Muscle layer of colon (tissue), 2 donors: ENCODE measurements at regions not wholly inside any gene's neighbourhood (a gene's known extent, or its start where the extent isn't known, plus 50 kb on each side); places are given as distances from the start of the nearest gene placed in this dataset.
"Not testable (repeated sequence)": the region's sequence is repeated elsewhere in the genome, so short reads cannot be mapped to it uniquely, and the experiment has no call there.

Source experiments
- H3K27ac ChIP-seq: one replicate; pipeline ENCODE4 v1.7.0; 2013; ENCODE audit warnings: low read depth, mild to moderate bottlenecking, low read length, moderate library complexity
- H3K27me3 ChIP-seq, 2 donors: one replicate each; pipeline ENCODE4 v1.7.0; 2013; ENCODE audit warnings: low read length in 2 of 2, mild to moderate bottlenecking in 2 of 2; ENCODE audit not compliant: insufficient read depth in 2 of 2, control insufficient read depth in 1 of 2
- H3K36me3 ChIP-seq: one replicate; pipeline ENCODE4 v1.7.0; 2013; ENCODE audit warnings: mild to moderate bottlenecking, low read length; ENCODE audit not compliant: insufficient read depth
- H3K4me1 ChIP-seq: one replicate; pipeline ENCODE4 v1.7.0; 2013; ENCODE audit warnings: mild to moderate bottlenecking, low read length; ENCODE audit not compliant: insufficient read depth
- H3K4me3 ChIP-seq, 2 donors: one replicate each; pipeline ENCODE4 v1.7.0; 2013; ENCODE audit warnings: low read length in 2 of 2, low read depth in 1 of 2, mild to moderate bottlenecking in 1 of 2, moderate library complexity in 1 of 2
- H3K9ac ChIP-seq: one replicate; pipeline ENCODE4 v1.7.0; 2013; ENCODE audit warnings: low read length
- H3K9me3 ChIP-seq: one replicate; pipeline ENCODE4 v1.7.0; 2013; ENCODE audit warnings: mild to moderate bottlenecking, low read length
- donor health status: abdominal sarcoma.
- donor health status: Adenocarcinoma of cecum.

GRCh38 chr1:90823686-90824085 is 106.6 kb upstream of the BARHL2 start:
- H3K36me3 ChIP-seq = no peaks in the 10 kb centered on the region
- no peaks in the 10 kb centered on the region for H3K27me3 ChIP-seq
- no peaks in the 10 kb centered on the region for H3K4me1 ChIP-seq
- no peak overlapping the region for H3K9ac ChIP-seq
- H3K27ac ChIP-seq = no peak overlapping the region
- H3K9me3 ChIP-seq = no peaks in the 10 kb centered on the region
- no peak overlapping the region for H3K4me3 ChIP-seq

- Histone ChIP-seq H3K27me3 (no peaks in the 10 kb centered on the region), H3K4me3 (no peak overlapping the region), H3K36me3 (no peaks in the 10 kb centered on the region), H3K27ac (no peak overlapping the region), H3K4me1 (no peaks in the 10 kb centered on the region), H3K9ac (no peak overlapping the region), H3K9me3 (no peaks in the 10 kb centered on the region)
Observed at GRCh38 chr1:90821788-90822359, 104.8 kb upstream of the BARHL2 start.

GRCh38 chr1:90821152-90821787 is 104.2 kb upstream of the BARHL2 start:
- no peak overlapping the region for H3K27ac ChIP-seq
- H3K9me3 ChIP-seq = no peaks in the 10 kb centered on the region
- H3K4me1 ChIP-seq = no peaks in the 10 kb centered on the region
- no peaks in the 10 kb centered on the region for H3K36me3 ChIP-seq
- no peak overlapping the region for H3K4me3 ChIP-seq
- no peaks in the 10 kb centered on the region for H3K27me3 ChIP-seq
- H3K9ac ChIP-seq = no peak overlapping the region

- H3K27ac ChIP-seq = no peak overlapping the region
- H3K36me3 ChIP-seq = no peaks in the 10 kb centered on the region
- H3K4me1 ChIP-seq = no peaks in the 10 kb centered on the region
- no peaks in the 10 kb centered on the region for H3K9me3 ChIP-seq
- no peak overlapping the region for H3K4me3 ChIP-seq
- H3K9ac ChIP-seq = no peak overlapping the region
- H3K27me3 ChIP-seq = no peaks in the 10 kb centered on the region
Observed at GRCh38 chr1:90820745-90821144, 103.6 kb upstream of the BARHL2 start.

- no peak overlapping the region for H3K9ac ChIP-seq
- H3K4me3 ChIP-seq = no peak overlapping the region
- no peaks in the 10 kb centered on the region for H3K9me3 ChIP-seq
- no peak overlapping the region for H3K27ac ChIP-seq
- no peaks in the 10 kb centered on the region for H3K27me3 ChIP-seq
- no peaks in the 10 kb centered on the region for H3K4me1 ChIP-seq
- H3K36me3 ChIP-seq = no peaks in the 10 kb centered on the region
Observed at GRCh38 chr1:90817399-90817798, 100.3 kb upstream of the BARHL2 start.

GRCh38 chr1:90812237-90812636 is 95.1 kb upstream of the BARHL2 start:
- H3K9me3 ChIP-seq, H3K4me3 ChIP-seq, H3K27ac ChIP-seq, H3K4me1 ChIP-seq, H3K9ac ChIP-seq, H3K36me3 ChIP-seq, H3K27me3 ChIP-seq: not testable (repeated sequence)

- H3K27ac ChIP-seq, H3K9ac ChIP-seq, H3K36me3 ChIP-seq, H3K27me3 ChIP-seq, H3K9me3 ChIP-seq, H3K4me1 ChIP-seq, H3K4me3 ChIP-seq: not testable (repeated sequence)
Observed at GRCh38 chr1:90811444-90811950, 94.4 kb upstream of the BARHL2 start.

GRCh38 chr1:90810681-90811080 is 93.6 kb upstream of the BARHL2 start:
- H3K9ac ChIP-seq = no peak overlapping the region
- no peak overlapping the region for H3K4me3 ChIP-seq
- no peaks in the 10 kb centered on the region for H3K27me3 ChIP-seq
- H3K36me3 ChIP-seq = no peaks in the 10 kb centered on the region
- H3K4me1 ChIP-seq = peaks cover 6% of the 10 kb centered on the region
- H3K27ac ChIP-seq = no peak overlapping the region
- H3K9me3 ChIP-seq = no peaks in the 10 kb centered on the region

GRCh38 chr1:90809996-90810395 is 92.9 kb upstream of the BARHL2 start:
- no peak overlapping the region for H3K27ac ChIP-seq
- no peaks in the 10 kb centered on the region for H3K9me3 ChIP-seq
- no peak overlapping the region for H3K4me3 ChIP-seq
- H3K4me1 ChIP-seq = peaks cover 6% of the 10 kb centered on the region
- no peak overlapping the region for H3K9ac ChIP-seq
- no peaks in the 10 kb centered on the region for H3K27me3 ChIP-seq
- H3K36me3 ChIP-seq = no peaks in the 10 kb centered on the region

- Histone ChIP-seq H3K4me3 (no peak overlapping the region), H3K9me3 (no peaks in the 10 kb centered on the region), H3K27me3 (no peaks in the 10 kb centered on the region), H3K27ac (no peak overlapping the region), H3K9ac (no peak overlapping the region), H3K4me1 (peaks cover 6% of the 10 kb centered on the region), H3K36me3 (no peaks in the 10 kb centered on the region)
Observed at GRCh38 chr1:90809093-90809492, 92.0 kb upstream of the BARHL2 start.

- H3K36me3 ChIP-seq = no peaks in the 10 kb centered on the region
- no peaks in the 10 kb centered on the region for H3K9me3 ChIP-seq
- no peak overlapping the region for H3K4me3 ChIP-seq
- H3K27me3 ChIP-seq = no peaks in the 10 kb centered on the region
- H3K4me1 ChIP-seq = peaks cover 6% of the 10 kb centered on the region
- H3K9ac ChIP-seq = no peak overlapping the region
- no peak overlapping the region for H3K27ac ChIP-seq
Observed at GRCh38 chr1:90807329-90807728, 90.2 kb upstream of the BARHL2 start.

- Histone ChIP-seq H3K9me3 (no peaks in the 10 kb centered on the region), H3K4me1 (no peaks in the 10 kb centered on the region), H3K9ac (no peak overlapping the region)
Observed at GRCh38 chr1:90802622-90803021, 85.5 kb upstream of the BARHL2 start.

More at GRCh38 chr1:90802622-90803021, 85.5 kb upstream of the BARHL2 start:
- Histone ChIP-seq H3K27ac (no peak overlapping the region), H3K27me3 (no peaks in the 10 kb centered on the region), H3K36me3 (no peaks in the 10 kb centered on the region), H3K4me3 (no peak overlapping the region)
